SU-DHL-6 (cell line): ENCODE measurements at regions not wholly inside any gene's neighbourhood (a gene's known extent, or its start where the extent isn't known, plus 50 kb on each side); places are given as distances from the start of the nearest gene placed in this dataset.
"Not testable (repeated sequence)": the region's sequence is repeated elsewhere in the genome, so short reads cannot be mapped to it uniquely, and the experiment has no call there.

Experiments used
- H2AFZ ChIP-seq: fragments of 200-600 bp; sonication (generic); 2 replicates; pipeline ENCODE4 v1.6.1; 2014; ENCODE audit warnings: low read depth, mild to moderate bottlenecking, moderate library complexity, mixed read lengths, antibody characterized with exemption, low read length; ENCODE audit not compliant: severe bottlenecking
- H3F3A ChIP-seq: fragments of 200-600 bp; shearing (Covaris generic); 2 replicates; pipeline ENCODE4 v1.6.0; 2016; ENCODE audit warnings: antibody characterized with exemption, mild to moderate bottlenecking; ENCODE audit not compliant: insufficient read depth
- H3K27ac ChIP-seq: fragments of 200-600 bp; sonication (generic); 2 replicates; pipeline ENCODE4 v1.5.1; 2016; ENCODE audit warnings: low read depth, mild to moderate bottlenecking, low read length, moderate library complexity, mixed read lengths
- H3K27me3 ChIP-seq: fragments of 200-600 bp; sonication (generic), shearing (Covaris generic); 2 replicates; pipeline ENCODE4 v1.6.0; 2014; ENCODE audit warnings: mild to moderate bottlenecking, low read length
- H3K36me3 ChIP-seq: fragments of 200-600 bp; sonication (generic); 2 replicates; pipeline ENCODE4 v1.6.1; 2014; ENCODE audit warnings: mild to moderate bottlenecking, low read length, mixed read lengths
- H3K4me2 ChIP-seq: fragments of 300-600, 200-600 bp; shearing (Covaris generic), sonication (generic); 2 replicates; pipeline ENCODE4 v1.6.0; 2014; ENCODE audit warnings: low read length, low read depth, mild to moderate bottlenecking; ENCODE audit not compliant: poor library complexity, severe bottlenecking
- H3K4me3 ChIP-seq: fragments of 200-600 bp; sonication (generic); 2 replicates; pipeline ENCODE4 v1.5.1; 2014; ENCODE audit warnings: antibody characterized with exemption, low read length, mild to moderate bottlenecking, mixed read lengths; ENCODE audit not compliant: insufficient read depth, poor library complexity, severe bottlenecking
- H3K79me2 ChIP-seq: fragments of 200-600 bp; sonication (generic); 2 replicates; pipeline ENCODE4 v1.6.1; 2014; ENCODE audit warnings: mild to moderate bottlenecking, low read length, moderate library complexity; ENCODE audit not compliant: insufficient read depth
- H3K9ac ChIP-seq: fragments of 200-600 bp; sonication (generic); 2 replicates; pipeline ENCODE4 v1.7.0; 2014; ENCODE audit warnings: mild to moderate bottlenecking, low read length
- H3K9me2 ChIP-seq: fragments of 200-600 bp; sonication (generic); replicated peaks from 2 replicates; pipeline ENCODE4 v1.6.1; 2014; ENCODE audit warnings: low read length; ENCODE audit not compliant: insufficient read depth
- H3K9me3 ChIP-seq: fragments of 200-600 bp; sonication (generic); 2 replicates; pipeline ENCODE4 v1.6.1; 2014; ENCODE audit warnings: low read length, mixed read lengths; ENCODE audit not compliant: insufficient read depth
- H4K20me1 ChIP-seq: fragments of 200-600 bp; sonication (generic); 2 replicates; pipeline ENCODE4 v1.6.1; 2014; ENCODE audit warnings: low read depth, mild to moderate bottlenecking, antibody characterized with exemption, low read length, moderate library complexity, mixed read lengths
- EZH2phosphoT487 ChIP-seq: fragments of 200-600 bp; sonication (generic), shearing (Covaris generic); conservative IDR thresholded peaks from 2 replicates; pipeline ENCODE4 v1.6.1; 2018; ENCODE audit warnings: mild to moderate bottlenecking, antibody characterized with exemption, low read length, moderate library complexity, mixed read lengths
- TF ChIP-seq, protein P1 (sequence below): fragments of 200-600 bp; sonication (generic); IDR thresholded peaks from one replicate; pipeline ENCODE4 v1.5.1; 2017; ENCODE audit warnings: antibody characterized with exemption, mild to moderate bottlenecking, low read length, moderate library complexity; ENCODE audit not compliant: insufficient read depth, poor library complexity, severe bottlenecking

DNA sequence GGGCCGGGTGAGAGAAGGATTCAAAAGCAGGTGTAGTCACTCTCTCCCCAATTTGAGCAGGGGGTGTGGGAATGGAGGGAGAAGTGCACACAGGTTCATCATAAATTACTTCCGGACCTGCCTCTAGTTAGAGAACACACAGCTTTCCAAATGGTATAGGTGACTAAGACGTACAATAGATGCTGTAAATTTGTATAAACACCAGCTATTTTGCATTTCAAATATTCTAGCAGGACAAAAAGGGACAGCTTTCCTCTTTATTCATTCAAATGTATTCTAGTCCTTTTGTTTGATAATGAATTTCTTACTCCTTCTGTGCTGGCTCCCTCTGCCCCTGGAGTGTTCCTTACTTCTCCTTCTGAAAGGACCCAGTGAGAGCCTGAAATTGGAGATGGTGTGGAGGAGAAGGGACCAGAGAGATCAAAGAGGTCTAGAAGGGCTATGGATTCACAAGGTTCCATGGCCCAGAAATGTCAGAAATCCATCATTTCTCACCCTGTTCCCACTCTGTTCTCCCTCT is 53.2 kb upstream of the SH3BP4 start:
- Histone ChIP-seq H3K9me2 (no peaks in the 10 kb centered on the region), H3K9me3 (no peaks in the 10 kb centered on the region), H2AFZ (no peak overlapping the region), H3K36me3 (no peaks in the 10 kb centered on the region), H3K4me3 (no peak overlapping the region), H3F3A (no peaks in the 10 kb centered on the region), H3K27ac (no peak overlapping the region), H3K9ac (no peak overlapping the region), H3K4me2 (no peak overlapping the region), H3K79me2 (no peaks in the 10 kb centered on the region), H3K27me3 (no peaks in the 10 kb centered on the region), H4K20me1 (no peaks in the 10 kb centered on the region)
- TF ChIP-seq, protein P1, sequence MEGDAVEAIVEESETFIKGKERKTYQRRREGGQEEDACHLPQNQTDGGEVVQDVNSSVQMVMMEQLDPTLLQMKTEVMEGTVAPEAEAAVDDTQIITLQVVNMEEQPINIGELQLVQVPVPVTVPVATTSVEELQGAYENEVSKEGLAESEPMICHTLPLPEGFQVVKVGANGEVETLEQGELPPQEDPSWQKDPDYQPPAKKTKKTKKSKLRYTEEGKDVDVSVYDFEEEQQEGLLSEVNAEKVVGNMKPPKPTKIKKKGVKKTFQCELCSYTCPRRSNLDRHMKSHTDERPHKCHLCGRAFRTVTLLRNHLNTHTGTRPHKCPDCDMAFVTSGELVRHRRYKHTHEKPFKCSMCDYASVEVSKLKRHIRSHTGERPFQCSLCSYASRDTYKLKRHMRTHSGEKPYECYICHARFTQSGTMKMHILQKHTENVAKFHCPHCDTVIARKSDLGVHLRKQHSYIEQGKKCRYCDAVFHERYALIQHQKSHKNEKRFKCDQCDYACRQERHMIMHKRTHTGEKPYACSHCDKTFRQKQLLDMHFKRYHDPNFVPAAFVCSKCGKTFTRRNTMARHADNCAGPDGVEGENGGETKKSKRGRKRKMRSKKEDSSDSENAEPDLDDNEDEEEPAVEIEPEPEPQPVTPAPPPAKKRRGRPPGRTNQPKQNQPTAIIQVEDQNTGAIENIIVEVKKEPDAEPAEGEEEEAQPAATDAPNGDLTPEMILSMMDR = no peak
- TF ChIP-seq EZH2phosphoT487 = no peak

DNA sequence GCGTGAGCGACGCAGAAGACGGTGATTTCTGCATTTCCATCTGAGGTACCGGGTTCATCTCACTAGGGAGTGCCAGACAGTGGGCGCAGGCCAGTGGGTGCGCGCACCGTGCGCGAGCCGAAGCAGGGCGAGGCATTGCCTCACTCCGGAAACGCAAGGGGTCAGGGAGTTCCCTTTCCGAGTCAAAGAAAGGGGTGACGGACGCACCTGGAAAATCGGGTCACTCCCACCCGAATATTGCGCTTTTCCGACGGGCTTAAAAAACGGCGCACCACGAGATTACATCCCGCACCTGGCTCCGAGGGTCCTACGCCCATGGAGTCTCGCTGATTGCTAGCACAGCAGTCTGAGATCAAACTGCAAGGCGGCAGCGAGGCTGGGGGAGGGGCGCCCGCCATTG is 63.4 kb upstream of the SH3BP4 start:
- not testable (repeated sequence) for H3K9ac ChIP-seq, H3K27me3 ChIP-seq, H3K9me2 ChIP-seq, H3K4me2 ChIP-seq, H4K20me1 ChIP-seq, H3K79me2 ChIP-seq, H3F3A ChIP-seq, H2AFZ ChIP-seq, H3K27ac ChIP-seq, H3K9me3 ChIP-seq, H3K4me3 ChIP-seq, H3K36me3 ChIP-seq

DNA sequence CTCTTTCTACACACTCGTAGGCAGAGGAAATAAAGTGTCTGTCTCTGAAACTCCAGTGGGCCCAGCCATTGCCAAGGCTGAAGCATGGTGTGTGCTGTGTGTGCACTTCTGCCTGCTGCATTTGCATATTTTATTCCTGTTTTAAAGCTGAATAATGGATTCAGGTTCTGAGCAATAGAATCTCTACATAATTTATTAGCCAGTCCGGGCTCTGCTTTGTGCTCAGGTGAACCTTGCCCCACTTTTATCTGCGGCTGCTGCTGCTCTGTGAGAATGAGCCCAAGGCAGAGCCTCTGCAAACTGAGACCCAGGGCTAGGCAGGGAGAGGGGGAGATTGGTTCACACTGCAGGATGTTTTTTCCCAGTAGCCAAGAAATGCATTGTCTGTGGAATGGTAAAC is 64.6 kb upstream of the SH3BP4 start:
- TF ChIP-seq, protein P1 = no peak
- no peak for TF ChIP-seq EZH2phosphoT487
- Histone ChIP-seq H3K79me2 (no peaks in the 10 kb centered on the region), H3K4me2 (no peak overlapping the region), H3F3A (no peaks in the 10 kb centered on the region), H3K4me3 (no peak overlapping the region), H3K9me3 (no peaks in the 10 kb centered on the region), H3K9ac (no peak overlapping the region), H3K27ac (no peak overlapping the region), H3K9me2 (no peaks in the 10 kb centered on the region), H3K27me3 (no peaks in the 10 kb centered on the region), H3K36me3 (no peaks in the 10 kb centered on the region), H2AFZ (no peak overlapping the region), H4K20me1 (no peaks in the 10 kb centered on the region)

DNA sequence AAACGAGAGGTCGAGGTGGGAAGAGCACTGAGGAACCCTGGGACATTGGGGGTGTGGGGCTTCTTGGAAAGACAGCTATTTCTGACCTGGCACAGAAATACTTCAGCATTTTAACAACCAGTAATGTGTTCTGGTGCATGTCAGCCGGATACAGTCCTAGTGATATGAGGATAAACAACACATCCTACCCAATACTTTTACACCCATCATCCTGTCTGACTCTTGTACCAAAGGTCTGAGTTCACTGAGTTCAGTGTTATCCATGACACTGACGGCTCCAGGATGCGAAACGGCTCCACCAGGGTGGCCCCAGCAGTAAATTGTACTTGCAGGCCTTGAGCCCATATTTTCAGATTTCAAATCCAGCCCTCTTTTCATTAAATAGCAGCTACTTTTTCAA is 65.9 kb upstream of the SH3BP4 start:
- Histone ChIP-seq H3K79me2 (no peaks in the 10 kb centered on the region), H3K4me2 (no peak overlapping the region), H3K36me3 (no peaks in the 10 kb centered on the region), H3K9ac (no peak overlapping the region), H3K9me3 (no peaks in the 10 kb centered on the region), H3K27ac (no peak overlapping the region), H3K4me3 (no peak overlapping the region), H2AFZ (no peak overlapping the region), H3K27me3 (no peaks in the 10 kb centered on the region), H3F3A (no peaks in the 10 kb centered on the region), H3K9me2 (no peaks in the 10 kb centered on the region), H4K20me1 (no peaks in the 10 kb centered on the region)
- TF ChIP-seq EZH2phosphoT487 = no peak
